Spinal cord (tissue), 9 donors: ENCODE measurements at regions not wholly inside any gene's neighbourhood (a gene's known extent, or its start where the extent isn't known, plus 50 kb on each side); places are given as distances from the start of the nearest gene placed in this dataset.

Experiments
- DNase-seq, 6 donors: peaks; one replicate each; pipeline versions ENCODE4 v3.0.0 to v3.0.0-alpha.2; 2013 to 2015; ENCODE audit warnings: low spot score in 6 of 6, low read depth in 4 of 6
- H3K27ac ChIP-seq: one replicate; pipeline ENCODE4 v1.5.1; 2013; ENCODE audit warnings: low read depth, low read length, control low read depth
- H3K27me3 ChIP-seq: one replicate; pipeline ENCODE4 v1.6.1; 2013; ENCODE audit warnings: low read length; ENCODE audit not compliant: control insufficient read depth, insufficient read depth
- H3K36me3 ChIP-seq: one replicate; pipeline ENCODE4 v1.6.1; 2013; ENCODE audit warnings: low read length; ENCODE audit not compliant: control insufficient read depth, insufficient read depth
- H3K4me1 ChIP-seq: one replicate; pipeline ENCODE4 v1.6.1; 2013; ENCODE audit warnings: low read length; ENCODE audit not compliant: control insufficient read depth, insufficient read depth
- H3K4me3 ChIP-seq: one replicate; pipeline ENCODE4 v1.5.1; 2013; ENCODE audit warnings: low read depth, low read length, control low read depth
- H3K9me3 ChIP-seq: one replicate; pipeline ENCODE4 v1.6.1; 2013; ENCODE audit warnings: low read length; ENCODE audit not compliant: control insufficient read depth, insufficient read depth
- WGBS: methylation state at CpG from one replicate; pipeline ENCODE4 v1.1.5; 2013; ENCODE audit warnings: missing lambda C conversion rate; ENCODE audit not compliant: insufficient coverage; 5-methylcytosine and 5-hydroxymethylcytosine counted together
- donor health status: healthy.

DNA sequence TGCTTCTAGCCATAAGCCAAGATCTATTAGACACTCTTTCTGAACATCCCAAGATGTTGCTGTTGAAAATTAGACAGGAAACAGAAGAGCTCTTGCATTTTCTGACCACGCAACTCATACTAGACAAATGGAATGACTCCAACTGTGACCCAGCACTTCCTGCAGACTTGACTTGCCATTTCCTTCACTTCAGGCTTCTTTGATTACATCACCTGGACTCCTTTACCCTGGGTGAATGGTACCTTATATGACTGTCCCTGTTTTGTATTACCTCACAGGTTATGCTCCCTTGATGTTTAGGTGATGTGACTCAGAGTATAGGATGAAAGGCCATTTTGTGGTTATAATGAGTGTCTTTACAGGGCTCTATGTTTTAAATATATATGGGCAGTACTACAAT, 236.1 kb downstream of the BMP2 start:
- DNase-seq: no peak
- Histone ChIP-seq H3K4me3 (no peak overlapping the region), H3K4me1 (no peaks in the 10 kb centered on the region), H3K9me3 (peaks cover 2% of the 10 kb centered on the region), H3K36me3 (no peaks in the 10 kb centered on the region), H3K27me3 (no peaks in the 10 kb centered on the region), H3K27ac (no peak overlapping the region)
- 100% methylated on average over 1 of the region's 1 CpG for WGBS

- peaks cover 4% of the 10 kb centered on the region for H3K9me3 ChIP-seq
- H3K4me1 ChIP-seq: no peaks in the 10 kb centered on the region
- DNase-seq: no peak
- no peak overlapping the region for H3K27ac ChIP-seq
- WGBS: no CpG with 5 or more reads among the region's 3 CpGs
- H3K4me3 ChIP-seq: no peak overlapping the region
- no peaks in the 10 kb centered on the region for H3K27me3 ChIP-seq
- no peaks in the 10 kb centered on the region for H3K36me3 ChIP-seq
These were observed 237.3 kb downstream of the BMP2 start for GRCh38 chr20:7004801-7005200.

GRCh38 chr20:7010527-7010926, 243.0 kb downstream of the BMP2 start:
- no peaks in the 10 kb centered on the region for H3K4me1 ChIP-seq
- H3K27me3 ChIP-seq: no peaks in the 10 kb centered on the region
- H3K36me3 ChIP-seq: no peaks in the 10 kb centered on the region
- peaks cover 7% of the 10 kb centered on the region for H3K9me3 ChIP-seq
- WGBS: 100% methylated on average over 1 of the region's 5 CpGs
- no peak overlapping the region for H3K4me3 ChIP-seq
- H3K27ac ChIP-seq: no peak overlapping the region
- DNase-seq: no peak

DNA sequence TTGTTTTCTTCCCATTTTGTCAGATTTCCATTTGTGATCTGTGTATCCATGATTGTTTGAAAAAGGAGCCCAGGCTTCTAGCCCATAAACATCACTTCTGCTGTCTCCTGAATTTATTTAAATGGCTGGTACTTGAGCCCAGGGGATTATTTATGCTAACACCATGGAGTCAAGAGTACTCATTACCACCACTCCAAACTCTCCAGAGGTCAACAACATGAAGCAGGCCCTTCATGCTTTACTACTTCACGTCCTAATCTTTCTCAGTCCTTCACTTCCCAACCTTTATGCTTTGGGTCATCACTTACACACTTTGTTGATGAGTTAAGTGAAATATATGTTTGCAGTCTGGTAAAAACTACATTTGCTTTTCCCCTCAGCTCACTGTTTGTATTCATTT, 247.8 kb downstream of the BMP2 start:
- H3K4me3 ChIP-seq: no peak overlapping the region
- H3K27ac ChIP-seq: no peak overlapping the region
- H3K27me3 ChIP-seq: no peaks in the 10 kb centered on the region
- no peaks in the 10 kb centered on the region for H3K36me3 ChIP-seq
- no peaks in the 10 kb centered on the region for H3K4me1 ChIP-seq
- H3K9me3 ChIP-seq: peaks cover 3% of the 10 kb centered on the region
- no peak for DNase-seq
- no CpG with 5 or more reads among the region's 1 CpG for WGBS

DNA sequence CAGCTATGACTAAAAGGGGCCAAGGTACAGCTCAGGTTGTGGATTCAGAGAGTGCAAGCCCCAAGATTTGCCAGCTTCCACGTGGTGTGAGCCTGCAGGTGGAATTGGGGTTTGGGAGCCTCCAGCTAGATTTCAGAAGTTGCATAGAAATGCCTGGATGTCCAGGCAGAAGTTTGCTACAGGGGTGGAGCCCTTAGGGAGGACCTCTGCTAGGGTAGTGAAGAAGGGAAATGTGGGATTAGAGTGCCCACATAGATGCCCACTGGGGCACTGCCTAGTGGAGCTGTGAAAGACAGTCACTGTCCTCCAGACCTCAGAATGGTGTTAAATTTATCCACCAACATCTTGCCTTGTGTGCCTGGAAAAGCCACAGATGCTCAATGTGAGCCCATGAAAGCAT, 255.1 kb downstream of the BMP2 start:
- H3K4me3 ChIP-seq: no peak overlapping the region
- no peaks in the 10 kb centered on the region for H3K36me3 ChIP-seq
- no peak overlapping the region for H3K27ac ChIP-seq
- 58% methylated on average over 1 of the region's 1 CpG for WGBS
- H3K9me3 ChIP-seq: peaks cover 9% of the 10 kb centered on the region
- no peaks in the 10 kb centered on the region for H3K4me1 ChIP-seq
- no peaks in the 10 kb centered on the region for H3K27me3 ChIP-seq
- DNase-seq: no peak

DNA sequence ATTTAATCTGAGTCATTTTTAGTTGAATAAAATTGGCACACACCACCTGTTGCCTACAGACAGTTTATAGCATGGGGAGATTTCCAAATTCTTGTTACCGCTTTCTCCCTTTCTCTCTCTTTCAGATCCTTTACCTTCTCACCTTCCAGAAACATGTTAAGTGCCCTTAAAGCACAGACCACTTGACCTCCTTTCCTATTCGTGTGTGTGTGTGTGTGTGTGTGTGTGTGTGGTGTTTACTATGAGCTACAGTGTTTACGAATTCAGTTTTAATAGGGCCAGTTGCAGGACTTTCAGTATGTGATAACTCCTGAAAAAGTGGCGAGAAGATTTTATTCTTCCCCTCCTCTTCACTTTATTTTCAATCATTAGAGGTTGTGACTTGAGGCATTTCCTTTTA, 258.1 kb downstream of the BMP2 start:
- Histone ChIP-seq H3K36me3 (no peaks in the 10 kb centered on the region), H3K27ac (no peak overlapping the region), H3K9me3 (peaks cover 9% of the 10 kb centered on the region), H3K4me3 (no peak overlapping the region), H3K27me3 (no peaks in the 10 kb centered on the region), H3K4me1 (no peaks in the 10 kb centered on the region)
- WGBS: no CpG with 5 or more reads among the region's 4 CpGs
- DNase-seq: no peak

- no CpG with 5 or more reads among the region's 4 CpGs for WGBS
- H3K36me3 ChIP-seq: no peaks in the 10 kb centered on the region
- peak in 4 of 6 donors; percentile 1 to 64 (median 2) for DNase-seq
These were observed 261.5 kb downstream of the BMP2 start for GRCh38 chr20:7029019-7029418.

GRCh38 chr20:7031222-7031621, 263.7 kb downstream of the BMP2 start:
- 67% methylated on average over 1 of the region's 1 CpG for WGBS
- no peaks in the 10 kb centered on the region for H3K27me3 ChIP-seq
- H3K27ac ChIP-seq: no peak overlapping the region
- H3K4me1 ChIP-seq: no peaks in the 10 kb centered on the region
- H3K4me3 ChIP-seq: no peak overlapping the region
- no peaks in the 10 kb centered on the region for H3K36me3 ChIP-seq
- no peak for DNase-seq
- no peaks in the 10 kb centered on the region for H3K9me3 ChIP-seq

More at GRCh38 chr20:7029019-7029418, 261.5 kb downstream of the BMP2 start:
- no peaks in the 10 kb centered on the region for H3K9me3 ChIP-seq
- H3K27me3 ChIP-seq: no peaks in the 10 kb centered on the region
- H3K4me3 ChIP-seq: no peak overlapping the region
- H3K27ac ChIP-seq: no peak overlapping the region
- H3K4me1 ChIP-seq: no peaks in the 10 kb centered on the region

GRCh38 chr20:7038029-7038428, 270.5 kb downstream of the BMP2 start:
- H3K27me3 ChIP-seq: no peaks in the 10 kb centered on the region
- H3K9me3 ChIP-seq: no peaks in the 10 kb centered on the region
- H3K4me3 ChIP-seq: no peak overlapping the region
- WGBS: no CpG with 5 or more reads among the region's 2 CpGs
- no peak overlapping the region for H3K27ac ChIP-seq
- no peak for DNase-seq
- H3K4me1 ChIP-seq: no peaks in the 10 kb centered on the region
- H3K36me3 ChIP-seq: no peaks in the 10 kb centered on the region

- Histone ChIP-seq H3K27ac (no peak overlapping the region), H3K4me3 (no peak overlapping the region), H3K36me3 (no peaks in the 10 kb centered on the region), H3K4me1 (no peaks in the 10 kb centered on the region), H3K9me3 (no peaks in the 10 kb centered on the region), H3K27me3 (no peaks in the 10 kb centered on the region)
- WGBS: 63% methylated on average over 3 of the region's 3 CpGs
- DNase-seq: peak in 1 of 6 donors; percentile 72
These were observed 290.1 kb downstream of the BMP2 start for GRCh38 chr20:7057611-7058010.
